Testis (tissue), 2 donors: ENCODE measurements at regions not wholly inside any gene's neighbourhood (a gene's known extent, or its start where the extent isn't known, plus 50 kb on each side); places are given as distances from the start of the nearest gene placed in this dataset.

Experiments
- CTCF ChIP-seq, 3 experiments: fragments of 450-650 bp in 2 of 3; fragments of 200-600 bp in 1 of 3; sonication (generic) in 1 of 3; IDR thresholded peaks; one replicate each; pipeline ENCODE4 v1.5.1; 2016 to 2019; ENCODE audit warnings: antibody characterized with exemption in 3 of 3, mild to moderate bottlenecking in 2 of 3, moderate library complexity in 1 of 3
- POLR2A ChIP-seq: fragments of 450-650 bp; IDR thresholded peaks from one replicate; pipeline ENCODE4 v1.6.1; 2017; ENCODE audit warnings: antibody characterized with exemption, mild to moderate bottlenecking, moderate library complexity

- TF ChIP-seq POLR2A, result no peak
- no peak for TF ChIP-seq CTCF (IDR thresholded peaks at IDR 0.05)
Measured at GRCh38 chr5:2182020-2182419, 299.3 kb upstream of the IRX4 start.
